GM12875 (cell line): ENCODE measurements at regions not wholly inside any gene's neighbourhood (a gene's known extent, or its start where the extent isn't known, plus 50 kb on each side); places are given as distances from the start of the nearest gene placed in this dataset.

Experiments used
- H3K4me3 ChIP-seq: one replicate; pipeline ENCODE4 v1.5.1; 2011; ENCODE audit warnings: low read depth, low read length, control low read depth
- TF ChIP-seq, protein P1 (sequence below): IDR thresholded peaks from 2 replicates; pipeline ENCODE4 v1.5.1; 2011; ENCODE audit warnings: low read depth, mild to moderate bottlenecking, control low read depth, inconsistent platforms, low read length, moderate library complexity, borderline replicate concordance; ENCODE audit not compliant: insufficient read depth

DNA sequence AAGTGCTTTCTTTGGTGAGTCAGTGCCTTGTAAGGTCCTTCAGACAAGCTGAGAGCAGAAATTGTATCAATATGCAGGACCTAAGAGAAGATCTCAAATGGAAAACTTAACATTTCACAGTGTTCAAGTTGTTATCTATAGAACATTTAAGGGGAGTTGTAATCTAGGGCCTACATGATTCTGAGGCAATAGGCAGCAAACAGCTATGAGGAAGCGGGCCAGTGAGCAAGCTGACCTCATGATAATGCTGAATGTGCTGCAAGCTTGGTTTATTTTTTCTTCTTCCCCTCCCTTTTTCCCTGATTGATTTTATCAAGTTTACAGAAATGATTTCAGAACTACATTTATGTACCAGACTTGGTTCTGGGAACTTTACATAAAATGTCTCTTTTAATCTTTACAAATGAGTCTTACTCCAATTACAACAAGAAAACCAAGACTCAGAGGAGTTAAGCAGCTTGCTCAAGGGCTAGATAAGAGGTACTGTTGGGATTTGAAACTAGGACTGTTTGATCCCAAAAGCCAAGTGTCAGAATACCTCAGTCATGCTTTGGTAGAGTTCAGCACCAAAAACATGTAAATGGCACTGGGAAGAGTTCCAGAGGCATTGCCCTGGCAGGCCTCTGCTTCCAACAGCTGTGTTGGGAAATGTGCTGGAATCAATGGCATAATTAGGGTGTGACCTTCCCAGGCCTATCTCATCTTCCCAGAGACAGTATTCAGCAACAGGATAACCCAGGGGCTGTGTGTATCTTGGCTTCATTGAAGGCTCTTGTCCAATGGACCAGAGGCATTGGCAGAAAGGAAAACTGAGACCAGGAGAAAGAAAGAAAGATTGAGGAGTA lies 130.1 kb downstream of the LRRC70 start:
- TF ChIP-seq, protein P1, sequence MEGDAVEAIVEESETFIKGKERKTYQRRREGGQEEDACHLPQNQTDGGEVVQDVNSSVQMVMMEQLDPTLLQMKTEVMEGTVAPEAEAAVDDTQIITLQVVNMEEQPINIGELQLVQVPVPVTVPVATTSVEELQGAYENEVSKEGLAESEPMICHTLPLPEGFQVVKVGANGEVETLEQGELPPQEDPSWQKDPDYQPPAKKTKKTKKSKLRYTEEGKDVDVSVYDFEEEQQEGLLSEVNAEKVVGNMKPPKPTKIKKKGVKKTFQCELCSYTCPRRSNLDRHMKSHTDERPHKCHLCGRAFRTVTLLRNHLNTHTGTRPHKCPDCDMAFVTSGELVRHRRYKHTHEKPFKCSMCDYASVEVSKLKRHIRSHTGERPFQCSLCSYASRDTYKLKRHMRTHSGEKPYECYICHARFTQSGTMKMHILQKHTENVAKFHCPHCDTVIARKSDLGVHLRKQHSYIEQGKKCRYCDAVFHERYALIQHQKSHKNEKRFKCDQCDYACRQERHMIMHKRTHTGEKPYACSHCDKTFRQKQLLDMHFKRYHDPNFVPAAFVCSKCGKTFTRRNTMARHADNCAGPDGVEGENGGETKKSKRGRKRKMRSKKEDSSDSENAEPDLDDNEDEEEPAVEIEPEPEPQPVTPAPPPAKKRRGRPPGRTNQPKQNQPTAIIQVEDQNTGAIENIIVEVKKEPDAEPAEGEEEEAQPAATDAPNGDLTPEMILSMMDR: no peak
- no peak overlapping the region for H3K4me3 ChIP-seq

DNA sequence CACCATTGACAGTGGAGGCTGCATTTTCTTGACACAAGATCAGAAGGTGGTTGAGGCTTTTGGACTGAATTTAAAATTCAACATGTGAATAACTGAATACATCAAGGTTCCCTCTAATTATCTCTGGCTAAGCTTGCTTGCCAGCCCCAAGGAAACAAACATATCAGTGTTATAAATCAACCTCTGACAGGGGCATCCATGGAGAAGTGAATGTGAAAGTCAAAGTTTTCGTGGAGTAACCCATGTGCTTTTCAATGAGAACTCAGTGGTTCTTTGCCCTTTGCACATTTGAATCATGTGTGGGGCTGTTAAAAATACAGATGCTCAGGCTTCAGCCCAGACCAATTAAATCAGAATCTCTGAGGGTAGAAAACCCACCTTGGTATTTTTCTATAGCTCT lies 128.9 kb downstream of the LRRC70 start:
- no peak overlapping the region for H3K4me3 ChIP-seq
- TF ChIP-seq, protein P1: no peak

DNA sequence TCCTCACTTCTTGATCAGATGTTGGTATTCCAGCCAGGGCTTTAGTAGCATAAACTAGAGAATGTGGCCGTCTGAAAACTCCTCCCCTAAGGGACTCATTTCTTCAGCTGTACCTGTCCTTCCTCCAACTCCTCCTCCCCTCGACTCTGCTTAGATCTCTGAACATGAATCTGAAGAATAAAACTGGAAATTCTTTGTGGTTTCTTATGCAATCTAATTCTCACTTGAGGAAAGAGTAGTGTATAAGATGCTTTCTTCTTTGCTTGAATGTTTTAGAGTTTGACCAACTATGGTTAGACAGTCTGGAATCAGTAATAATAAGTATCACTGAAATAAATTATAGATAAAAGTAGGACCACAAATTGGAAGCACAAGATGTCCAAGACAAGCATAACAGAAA lies 128.5 kb downstream of the LRRC70 start:
- TF ChIP-seq, protein P1: no peak
- H3K4me3 ChIP-seq: no peak overlapping the region

DNA sequence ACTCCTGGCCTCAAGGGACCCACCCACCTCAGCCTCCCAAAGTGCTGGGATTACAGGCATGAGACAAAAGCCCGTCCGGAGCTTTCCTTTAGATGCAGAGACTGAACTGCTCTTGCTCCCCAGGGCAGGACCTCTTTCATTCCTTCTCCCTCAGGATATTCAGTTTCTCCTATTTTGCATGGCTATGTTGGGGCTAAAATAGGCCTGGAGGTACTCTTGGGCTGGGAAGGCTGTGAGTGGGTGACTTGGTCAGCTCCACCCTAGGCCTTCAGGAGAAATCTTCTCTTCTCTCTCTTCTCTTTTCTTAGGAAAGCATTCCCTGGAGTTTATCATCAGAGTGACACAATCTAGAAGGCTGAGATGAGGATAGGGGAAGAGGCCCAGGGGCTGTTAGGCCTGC lies 126.4 kb downstream of the LRRC70 start:
- TF ChIP-seq, protein P1: no peak
- no peak overlapping the region for H3K4me3 ChIP-seq

DNA sequence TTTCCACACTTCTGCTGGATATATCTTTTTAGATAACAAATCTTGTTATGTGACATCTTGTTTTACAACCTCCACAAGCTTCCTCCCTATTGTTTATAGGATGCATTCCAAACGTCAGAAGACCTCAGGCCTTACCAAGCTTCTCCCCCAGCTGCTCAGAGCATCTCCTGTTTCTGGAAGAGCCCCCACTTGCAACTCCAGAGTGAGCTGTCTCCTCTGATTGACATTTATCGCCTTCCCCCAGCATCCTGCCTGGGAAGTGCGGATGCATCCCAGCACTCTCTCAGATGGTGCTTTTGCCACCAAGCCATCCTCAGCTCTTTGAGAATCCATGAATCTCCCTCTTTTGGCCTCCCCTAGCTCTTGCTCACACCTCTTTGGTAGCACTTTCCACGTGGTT lies 123.5 kb downstream of the LRRC70 start:
- H3K4me3 ChIP-seq: no peak overlapping the region
- TF ChIP-seq, protein P1: no peak

DNA sequence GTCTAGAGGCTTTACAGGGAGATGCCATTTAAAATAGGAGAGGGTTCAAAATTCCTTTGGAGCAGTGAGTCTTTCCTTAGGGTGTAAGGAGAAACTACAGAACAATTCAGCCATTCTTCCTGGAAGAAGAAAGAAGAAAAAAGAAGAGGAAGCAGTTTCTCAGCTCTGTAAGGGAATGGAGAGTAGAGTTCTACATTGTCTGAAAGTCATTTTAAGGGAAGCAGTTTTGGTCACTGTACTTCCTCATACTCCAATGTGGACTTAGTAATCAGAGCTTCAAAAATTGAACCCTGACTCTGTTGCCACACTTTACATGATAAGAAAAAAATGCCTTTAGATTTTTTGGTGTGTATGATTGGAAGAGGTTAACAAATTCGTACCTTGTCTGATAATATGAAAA lies 122.4 kb downstream of the LRRC70 start:
- TF ChIP-seq, protein P1: no peak
- no peak overlapping the region for H3K4me3 ChIP-seq

DNA sequence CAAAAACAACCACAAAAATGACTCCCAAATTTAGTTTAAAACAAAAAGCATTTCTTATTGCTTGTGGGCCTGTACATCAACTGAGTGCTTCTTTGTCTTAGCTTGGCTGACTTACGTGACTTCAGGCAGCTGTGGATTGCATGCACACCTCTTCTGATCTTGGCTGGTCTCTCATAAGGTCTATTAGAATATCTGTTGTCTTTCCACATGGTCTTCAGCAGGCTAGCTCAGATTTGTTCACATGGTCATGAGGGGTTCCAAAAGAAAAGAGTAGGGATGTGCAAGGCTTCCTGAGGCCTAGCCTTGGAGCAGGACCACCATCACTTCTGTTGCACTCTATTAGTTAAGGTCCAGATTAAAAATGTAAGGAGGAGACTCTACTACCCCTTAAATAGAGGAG lies 120.1 kb downstream of the LRRC70 start:
- no peak overlapping the region for H3K4me3 ChIP-seq
- TF ChIP-seq, protein P1: no peak
